ENCODE measurements at regions not wholly inside any gene's neighbourhood (a gene's known extent, or its start where the extent isn't known, plus 50 kb on each side); places are given as distances from the start of the nearest gene placed in this dataset.

DNA sequence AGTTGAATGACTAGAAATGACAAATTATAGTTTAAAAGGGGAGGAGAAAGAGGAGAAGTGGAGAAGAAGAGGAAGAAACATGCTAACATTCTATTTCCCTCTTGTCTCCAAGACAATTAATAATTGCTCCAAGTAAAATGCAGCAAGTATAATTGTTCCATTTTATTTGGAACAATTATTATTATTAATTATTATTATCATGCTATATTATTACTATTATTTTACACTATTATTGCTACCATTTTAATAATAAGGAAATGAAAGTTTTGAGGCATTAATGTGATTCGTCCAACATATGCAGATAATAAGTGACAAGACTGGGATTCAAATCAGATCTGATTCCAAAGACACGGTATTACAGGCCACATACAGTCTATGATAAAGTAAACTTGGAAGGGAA lies 293.6 kb upstream of the ZC3H12C start:
- no peak for DNase-seq (ENCODE audit: low read depth)

DNA sequence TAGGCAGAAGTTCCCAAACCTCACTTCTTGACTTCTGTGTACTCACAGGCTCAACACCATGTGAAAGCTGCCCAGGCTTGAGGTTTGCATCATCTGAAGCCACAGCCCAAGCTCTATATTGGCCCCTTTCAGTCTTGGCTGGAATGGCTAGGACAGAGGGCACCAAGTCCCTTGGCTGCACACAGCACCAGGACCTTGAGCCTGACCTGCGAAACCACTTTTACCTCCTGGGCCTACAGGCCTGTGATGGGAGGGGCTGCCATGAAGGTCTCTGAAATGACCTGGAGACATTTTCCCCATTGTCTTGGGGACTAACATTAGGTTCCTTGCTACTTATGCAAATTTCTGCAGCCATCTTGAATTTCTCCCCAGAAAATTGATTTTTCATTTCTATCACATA lies 288.3 kb upstream of the ZC3H12C start:
- DNase-seq (ENCODE audit: low read depth) = no peak

DNA sequence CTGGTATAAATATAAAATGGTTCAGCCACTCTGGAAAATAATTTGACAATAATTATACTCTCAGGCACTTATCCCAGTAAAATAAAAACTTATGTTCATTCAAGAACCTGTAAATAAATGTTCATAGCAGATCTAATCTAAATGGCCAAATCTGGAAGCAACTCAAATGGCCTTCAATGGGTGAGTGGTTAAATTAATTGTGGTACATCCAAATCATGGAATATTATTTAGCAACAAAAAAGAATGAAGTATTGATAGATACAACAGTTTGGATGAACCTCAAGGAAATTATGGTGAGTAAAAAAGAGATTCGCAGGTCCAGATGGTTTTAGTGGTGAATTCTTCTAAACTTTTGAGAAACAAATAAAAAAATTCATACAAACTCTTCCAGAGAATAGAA lies 287.0 kb upstream of the ZC3H12C start:
- DNase-seq (ENCODE audit: low read depth) = no peak

DNA sequence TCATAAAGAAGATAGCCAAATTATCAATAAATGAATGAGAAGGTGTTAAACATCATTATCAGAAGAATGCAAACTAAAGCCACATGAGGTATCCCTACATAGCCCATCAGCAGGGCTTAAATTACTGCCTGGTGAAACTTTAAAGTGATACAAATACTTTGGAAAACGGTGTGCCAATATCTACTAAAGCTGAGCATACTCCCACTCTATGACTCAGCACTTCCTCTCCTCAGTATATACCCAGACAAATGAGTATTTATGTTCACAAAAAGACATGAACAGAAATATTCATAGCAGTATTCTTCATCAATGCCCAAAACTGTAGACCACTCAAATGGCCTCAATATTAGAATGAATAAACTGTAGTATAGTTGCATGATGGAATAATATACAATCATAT lies 284.6 kb upstream of the ZC3H12C start:
- no peak for DNase-seq (ENCODE audit: low read depth)

DNA sequence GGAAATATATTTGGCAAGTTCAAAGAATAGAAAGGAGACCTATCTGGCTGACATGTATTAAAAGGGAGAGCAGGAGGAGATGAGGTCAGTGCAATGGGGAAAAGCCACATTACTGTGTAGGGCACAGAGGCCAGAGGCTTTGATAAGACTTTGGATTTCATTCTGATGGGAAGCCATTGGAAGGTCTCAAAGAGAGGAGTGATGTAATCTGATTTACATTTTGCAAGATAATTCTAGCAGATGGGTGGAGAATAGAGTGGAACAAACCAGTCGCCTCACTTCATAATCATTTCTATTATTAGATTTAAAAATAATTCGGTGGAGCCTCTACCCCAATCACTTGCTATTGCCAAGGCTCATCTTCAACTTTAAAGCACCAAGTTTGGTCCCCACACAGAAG lies 278.4 kb upstream of the ZC3H12C start:
- DNase-seq (ENCODE audit: low read depth) = no peak

DNA sequence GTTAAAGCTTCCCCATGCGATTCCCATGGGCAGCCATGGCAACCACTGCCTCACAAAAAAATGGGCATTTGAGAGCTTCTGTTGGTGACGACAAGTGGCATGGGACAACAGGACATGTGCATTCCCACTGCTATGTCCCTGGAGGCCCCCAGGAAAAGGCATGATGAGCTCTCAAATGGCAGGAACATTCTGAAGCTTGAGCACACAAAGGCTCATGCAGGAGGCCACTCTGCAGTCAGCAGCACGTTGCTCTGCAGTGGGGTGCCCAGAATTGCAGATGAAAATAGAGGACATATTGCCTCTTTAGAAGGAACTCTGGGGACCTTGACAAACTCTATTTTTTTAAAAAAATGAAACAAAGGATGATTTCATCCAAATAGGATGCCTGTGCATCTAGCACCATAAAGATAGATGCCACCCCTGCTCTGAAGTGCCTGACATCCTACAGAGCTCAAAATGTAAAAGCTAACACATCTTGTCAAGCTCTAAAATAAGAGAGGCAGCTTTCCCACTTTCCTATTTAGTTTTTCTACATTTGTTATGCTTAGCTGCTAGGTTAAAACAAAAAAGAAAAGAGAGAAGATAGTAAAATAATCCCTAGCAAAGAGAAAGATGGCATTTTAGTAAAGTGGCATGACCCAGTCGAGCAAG lies 277.6 kb upstream of the ZC3H12C start:
- DNase-seq (ENCODE audit: low read depth) = no peak

DNA sequence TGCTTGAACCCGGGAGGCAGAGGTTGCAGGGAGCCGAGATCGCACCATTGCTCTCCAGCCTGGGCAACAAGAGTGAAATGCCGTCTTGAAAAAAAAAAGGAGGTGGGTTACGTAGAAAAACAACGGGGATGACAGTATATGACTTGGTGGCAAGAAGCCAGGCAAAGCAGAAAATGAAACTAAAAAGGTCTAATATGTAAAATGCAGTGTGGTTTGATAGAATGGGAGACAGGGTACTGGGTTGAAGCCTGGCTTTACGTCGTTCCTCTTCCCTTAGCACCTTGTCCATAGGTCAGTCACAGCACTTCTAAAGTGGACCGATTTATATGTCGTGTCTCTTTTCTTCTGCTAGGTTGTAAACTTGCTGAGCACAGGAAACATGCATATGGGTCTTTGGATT lies 274.9 kb upstream of the ZC3H12C start:
- DNase-seq (ENCODE audit: low read depth) = no peak

DNA sequence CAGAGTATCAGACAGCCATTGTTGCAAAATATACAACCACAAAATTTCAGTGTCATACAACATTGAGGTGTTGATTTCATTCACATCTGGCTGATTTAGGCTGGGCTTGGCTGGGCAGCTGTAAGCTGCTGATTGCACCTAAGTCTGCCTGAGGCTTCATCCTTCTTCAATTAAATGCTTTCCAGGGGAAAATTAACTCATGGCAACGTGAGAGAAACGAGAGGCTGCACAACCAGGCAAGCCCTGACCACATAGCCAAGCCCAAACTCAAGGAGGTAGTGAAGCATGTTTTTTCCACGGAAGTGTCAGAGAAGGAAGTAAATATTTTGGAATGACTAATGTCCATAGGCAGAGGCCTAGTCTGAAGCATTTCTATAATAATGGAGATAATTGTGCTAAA lies 273.8 kb upstream of the ZC3H12C start:
- no peak for DNase-seq (ENCODE audit: low read depth)

DNA sequence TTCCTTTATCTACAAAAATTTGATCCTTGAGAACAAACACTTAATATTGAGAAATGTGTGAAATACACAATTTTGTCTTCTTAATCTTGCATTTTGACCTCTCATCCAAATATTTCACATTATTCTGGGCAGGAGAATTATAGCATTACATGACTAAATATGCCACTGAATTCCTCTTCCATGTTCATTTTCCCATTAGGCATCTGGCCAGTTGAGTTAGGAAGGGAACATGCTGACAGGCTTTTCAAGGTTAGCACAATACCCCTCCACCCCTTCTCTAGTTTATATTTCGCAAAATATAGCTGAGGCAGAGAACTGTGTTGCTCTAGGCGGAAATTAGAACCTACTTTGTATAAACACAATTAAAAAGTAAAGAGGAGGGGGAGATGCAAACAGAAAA lies 271.7 kb upstream of the ZC3H12C start:
- DNase-seq (ENCODE audit: low read depth) = no peak

DNA sequence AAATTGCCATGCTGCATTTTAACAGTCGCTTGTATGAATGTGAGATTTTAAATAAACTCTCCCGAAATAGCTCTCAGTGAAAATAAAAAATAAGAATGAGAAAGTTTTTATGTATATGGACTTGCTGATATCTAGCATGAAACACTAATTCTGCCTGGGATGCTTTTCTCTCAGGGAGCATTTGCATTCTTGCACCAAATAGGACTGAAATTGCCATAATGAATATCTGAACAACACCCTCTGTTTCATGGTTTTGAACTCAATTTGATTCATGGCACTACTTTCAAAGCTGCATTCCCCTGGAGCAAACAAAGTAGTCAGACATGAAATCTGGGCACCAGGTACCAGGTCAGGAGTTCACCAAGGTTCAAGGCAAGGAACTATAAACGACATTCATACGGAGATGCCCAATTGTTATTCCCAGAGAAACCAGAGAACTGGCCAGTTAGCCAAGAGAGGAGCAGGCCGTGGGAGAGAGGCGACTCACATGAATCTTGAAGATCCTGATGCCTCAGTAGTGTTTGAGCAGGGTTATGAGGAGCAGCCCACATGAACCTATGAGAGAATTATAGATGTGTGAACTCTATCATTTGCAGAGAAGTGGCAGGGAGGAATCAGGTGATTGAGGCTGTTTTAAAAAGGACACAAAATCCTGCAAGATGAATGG lies 270.6 kb upstream of the ZC3H12C start:
- DNase-seq (ENCODE audit: low read depth) = no peak

DNA sequence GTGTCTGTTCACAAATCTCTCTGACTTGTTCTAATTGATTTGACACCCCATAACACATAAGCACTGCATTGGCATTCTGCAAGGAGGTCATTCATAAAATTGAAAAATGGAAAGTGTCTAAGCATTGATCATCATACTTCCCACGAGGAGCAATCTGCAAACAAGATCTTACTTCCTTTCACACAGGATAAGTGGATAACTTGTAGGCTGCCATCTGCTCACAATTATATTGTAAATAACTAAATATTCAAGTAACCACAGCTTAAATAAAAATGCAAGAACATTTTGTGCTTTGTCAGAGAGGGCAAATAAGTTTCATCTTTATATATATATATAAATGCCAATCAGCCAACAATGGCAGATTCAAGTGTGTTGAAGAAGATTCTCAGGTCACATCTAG lies 264.8 kb upstream of the ZC3H12C start:
- DNase-seq (ENCODE audit: low read depth) = no peak

DNA sequence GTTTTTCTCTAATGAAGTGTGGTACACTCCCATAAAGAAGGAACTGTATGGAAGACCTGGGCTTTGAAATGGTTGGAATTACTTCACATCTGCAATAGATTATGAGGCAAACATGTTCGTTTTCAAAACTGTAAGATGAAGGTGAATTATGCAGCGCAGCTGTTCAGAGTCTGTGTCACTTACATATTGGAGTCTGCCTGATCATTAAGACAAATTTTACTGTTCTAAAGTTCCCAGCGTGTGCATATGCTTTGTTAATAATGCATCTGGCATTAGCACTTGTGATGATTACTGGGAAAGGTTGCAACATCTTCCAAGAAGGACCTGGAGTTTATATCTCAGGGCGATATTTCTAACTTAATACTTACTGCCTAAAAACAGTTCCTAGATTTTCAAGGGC lies 255.2 kb upstream of the ZC3H12C start:
- DNase-seq (ENCODE audit: low read depth) = no peak

DNA sequence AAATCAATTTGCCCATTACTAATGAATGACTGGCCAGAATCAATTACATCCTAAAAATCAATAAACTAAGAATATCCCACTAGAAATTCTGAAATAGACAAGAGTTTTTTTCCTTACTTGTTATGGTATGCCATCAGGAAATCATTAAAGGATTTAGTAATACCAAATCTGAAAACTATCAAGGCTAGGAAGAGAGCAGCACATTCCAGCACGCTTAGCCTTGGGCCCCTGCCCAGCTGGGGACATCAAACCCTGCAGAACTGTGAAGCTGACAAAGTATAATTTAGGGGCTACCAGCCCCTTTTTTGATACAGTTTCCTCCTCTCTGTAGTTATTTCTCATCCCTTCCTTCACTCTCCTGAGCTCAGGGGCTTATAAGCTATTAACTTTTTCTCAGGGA lies 247.8 kb upstream of the ZC3H12C start:
- DNase-seq (ENCODE audit: low read depth) = no peak

DNA sequence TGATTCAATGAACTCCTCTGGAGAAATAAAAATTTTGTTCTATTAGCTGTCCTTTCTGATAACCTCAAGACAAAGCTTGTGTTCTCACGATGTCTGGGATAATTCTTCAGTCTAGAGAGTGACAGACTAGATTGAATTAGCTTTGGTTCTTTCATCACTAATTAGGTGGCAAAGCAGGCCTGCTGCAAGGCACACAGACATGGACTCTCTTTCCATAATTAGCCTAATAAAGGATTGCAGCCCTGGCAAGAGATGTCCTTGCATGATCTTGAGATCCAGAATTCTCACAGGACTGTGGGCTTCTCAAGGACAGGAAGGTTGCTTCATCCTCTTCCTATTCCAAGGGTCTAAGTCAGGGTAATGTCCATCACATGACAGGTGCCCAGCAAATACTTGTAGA lies 245.6 kb upstream of the ZC3H12C start:
- no peak for DNase-seq (ENCODE audit: low read depth)

DNA sequence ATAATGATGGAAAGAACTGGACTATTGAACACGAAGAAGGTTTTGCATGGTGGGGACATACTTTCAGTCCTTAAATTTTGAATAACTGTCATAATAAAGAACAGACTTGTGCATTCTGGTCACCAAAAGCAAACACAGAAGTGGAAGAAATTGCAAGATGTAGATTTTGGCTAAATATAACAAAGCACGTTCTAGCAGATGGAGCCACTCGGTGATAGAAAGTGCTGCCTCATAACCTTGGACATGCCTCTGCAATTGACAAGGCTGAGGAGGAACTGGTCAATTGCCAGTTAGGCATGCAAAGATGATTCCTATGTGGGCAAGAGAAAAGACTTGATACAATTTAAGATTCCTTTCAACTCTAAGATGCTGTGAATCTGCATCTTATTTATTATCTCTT lies 244.1 kb upstream of the ZC3H12C start:
- no peak for DNase-seq (ENCODE audit: low read depth)

DNA sequence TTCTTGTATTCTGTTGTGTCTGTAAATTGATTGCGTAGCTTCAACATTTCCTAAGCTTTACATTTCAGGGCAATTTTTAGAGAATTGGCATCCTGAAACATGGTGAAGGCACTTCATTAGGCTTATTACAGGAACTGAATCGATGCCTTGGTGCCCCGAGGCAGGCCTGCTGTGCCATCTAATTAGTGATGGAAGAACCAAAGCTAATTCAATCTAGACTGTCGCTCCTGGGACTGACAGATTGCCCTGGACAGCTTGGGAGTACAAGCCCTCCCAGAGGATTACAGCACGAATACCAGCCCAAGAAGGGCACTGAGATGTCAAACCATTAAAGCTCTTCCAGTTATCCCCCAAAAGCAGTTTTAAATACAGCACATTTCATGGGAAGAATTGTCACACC lies 243.2 kb upstream of the ZC3H12C start:
- DNase-seq (ENCODE audit: low read depth) = no peak

DNA sequence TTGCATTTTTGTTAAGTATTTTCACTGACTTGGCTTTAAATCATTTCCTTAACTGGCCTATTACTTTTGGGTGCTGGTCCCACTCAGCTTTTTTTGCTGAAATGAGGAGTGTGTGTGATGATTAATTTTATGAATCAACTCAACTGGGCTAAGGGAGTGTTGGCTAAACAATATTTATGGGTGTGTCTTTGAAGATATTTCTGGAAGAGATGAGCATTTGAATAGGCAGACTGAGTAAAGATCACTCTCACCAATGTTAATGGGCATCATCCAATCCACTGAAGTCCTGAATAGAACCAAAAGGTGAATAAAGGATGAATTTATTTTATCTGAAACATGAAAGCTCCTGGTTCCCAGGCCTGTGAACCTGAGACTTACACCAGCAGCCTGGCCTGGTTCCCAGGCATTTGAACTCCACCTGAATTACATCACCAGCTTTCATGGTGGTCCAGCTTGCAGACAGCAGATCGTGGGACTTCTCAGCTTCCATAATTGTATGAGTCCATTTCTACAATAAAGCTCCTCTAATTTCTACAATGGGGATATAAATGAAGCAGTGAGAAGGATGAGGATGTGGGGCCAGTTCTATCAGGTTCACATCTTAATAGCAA lies 241.3 kb upstream of the ZC3H12C start:
- DNase-seq (ENCODE audit: low read depth) = no peak

DNA sequence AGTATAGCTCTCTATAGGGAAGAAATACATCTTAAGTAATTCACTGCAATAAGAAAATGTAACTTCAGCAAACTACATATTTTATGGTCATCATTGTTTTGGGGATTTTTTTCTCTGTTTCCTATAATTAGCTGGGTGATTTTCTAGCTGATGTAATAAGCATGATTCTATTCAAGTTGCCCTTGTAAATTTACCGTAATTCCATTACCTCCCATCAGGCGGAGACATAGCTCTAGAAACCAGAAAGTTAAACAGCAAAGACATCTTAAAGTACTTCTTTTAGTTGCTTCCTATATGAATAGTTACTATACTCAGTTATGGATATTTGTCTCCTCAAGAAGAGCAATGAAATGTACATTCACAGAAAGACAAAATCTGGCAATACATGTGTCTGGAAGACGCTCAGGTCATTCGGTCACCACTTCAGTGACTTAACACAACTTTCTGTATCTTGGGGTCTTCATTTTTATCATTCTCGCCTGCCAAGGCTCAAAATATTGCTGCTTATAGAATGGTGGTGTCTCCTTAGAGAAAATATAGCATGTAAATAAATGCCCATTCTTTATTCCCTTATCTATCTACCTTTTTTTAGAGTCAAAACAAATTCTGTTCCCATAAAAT lies 239.9 kb upstream of the ZC3H12C start:
- DNase-seq (ENCODE audit: low read depth) = no peak

DNA sequence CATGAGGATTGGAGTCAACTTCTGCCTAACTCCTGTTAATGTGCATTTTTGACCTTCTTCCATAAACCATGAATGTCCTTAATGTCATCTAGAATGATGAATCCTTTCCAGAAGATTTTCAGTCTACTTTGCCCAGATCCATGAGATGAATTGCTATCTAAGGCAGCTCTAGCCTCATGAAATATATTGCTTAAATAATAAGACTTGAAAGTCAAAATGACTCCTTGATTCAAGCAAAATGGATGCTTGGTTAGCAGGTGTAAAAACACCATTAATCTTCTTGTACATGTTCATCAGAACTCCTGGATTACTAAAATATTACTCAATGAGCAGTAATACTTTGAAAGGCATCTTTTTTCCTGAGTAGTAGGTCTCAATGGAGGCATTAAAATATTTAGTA lies 238.5 kb upstream of the ZC3H12C start:
- no peak for DNase-seq (ENCODE audit: low read depth)

DNA sequence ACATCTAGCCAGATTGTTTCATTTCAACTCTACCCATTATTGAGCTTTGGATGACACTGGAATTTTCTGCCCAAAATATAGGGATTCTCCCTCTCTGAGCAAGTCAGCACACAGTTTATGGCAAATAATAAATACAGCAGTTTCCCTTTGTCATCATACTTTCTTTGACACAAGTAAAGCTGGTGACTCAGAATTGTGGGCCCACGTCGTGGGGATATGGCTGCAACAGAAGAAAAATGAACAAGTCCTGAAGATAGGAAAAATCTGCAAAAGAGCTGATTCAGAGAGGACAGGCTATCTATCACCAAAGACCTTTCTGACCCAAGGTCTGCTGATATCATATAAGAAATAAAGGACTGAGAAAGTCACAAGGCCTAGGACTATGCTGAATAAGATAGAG lies 236.3 kb upstream of the ZC3H12C start:
- no peak for DNase-seq (ENCODE audit: low read depth)

DNA sequence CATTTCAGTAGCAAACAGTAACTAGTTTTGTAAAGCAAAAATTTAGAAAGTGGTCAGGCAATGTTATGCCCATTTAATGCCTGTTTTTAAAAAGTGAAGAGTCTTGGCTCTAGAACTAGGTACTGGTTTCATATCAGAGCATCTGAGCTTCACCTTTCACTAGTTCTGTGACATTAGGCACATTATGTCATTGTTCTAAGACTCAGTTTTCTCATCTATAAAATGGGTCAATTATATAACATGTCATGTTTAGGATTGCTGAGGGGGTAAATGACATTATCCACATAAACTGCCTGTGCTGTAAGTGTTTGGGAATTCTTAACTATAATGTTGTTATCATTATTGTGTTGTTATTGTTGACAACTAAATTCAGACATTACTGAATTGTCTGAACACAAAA lies 235.6 kb upstream of the ZC3H12C start:
- DNase-seq (ENCODE audit: low read depth) = no peak

DNA sequence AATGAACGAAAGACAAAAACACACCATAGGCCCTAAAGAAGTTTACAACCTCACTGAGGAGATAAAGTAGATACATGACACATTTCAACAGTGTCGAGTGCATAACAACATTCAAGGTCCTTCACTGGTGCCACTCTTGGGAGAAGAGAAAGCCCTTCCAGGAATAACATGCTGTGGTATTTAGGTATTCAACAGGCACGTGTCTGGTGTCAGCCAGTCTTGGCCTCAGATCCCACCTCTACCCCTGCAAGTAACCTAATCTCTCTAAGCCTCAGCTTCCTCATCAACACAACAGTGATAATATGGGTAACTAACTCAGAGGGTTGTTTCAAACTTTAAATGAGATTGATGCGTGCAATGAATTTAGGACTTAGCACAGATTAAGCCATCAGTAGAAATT lies 235.0 kb upstream of the ZC3H12C start:
- DNase-seq (ENCODE audit: low read depth) = no peak

DNA sequence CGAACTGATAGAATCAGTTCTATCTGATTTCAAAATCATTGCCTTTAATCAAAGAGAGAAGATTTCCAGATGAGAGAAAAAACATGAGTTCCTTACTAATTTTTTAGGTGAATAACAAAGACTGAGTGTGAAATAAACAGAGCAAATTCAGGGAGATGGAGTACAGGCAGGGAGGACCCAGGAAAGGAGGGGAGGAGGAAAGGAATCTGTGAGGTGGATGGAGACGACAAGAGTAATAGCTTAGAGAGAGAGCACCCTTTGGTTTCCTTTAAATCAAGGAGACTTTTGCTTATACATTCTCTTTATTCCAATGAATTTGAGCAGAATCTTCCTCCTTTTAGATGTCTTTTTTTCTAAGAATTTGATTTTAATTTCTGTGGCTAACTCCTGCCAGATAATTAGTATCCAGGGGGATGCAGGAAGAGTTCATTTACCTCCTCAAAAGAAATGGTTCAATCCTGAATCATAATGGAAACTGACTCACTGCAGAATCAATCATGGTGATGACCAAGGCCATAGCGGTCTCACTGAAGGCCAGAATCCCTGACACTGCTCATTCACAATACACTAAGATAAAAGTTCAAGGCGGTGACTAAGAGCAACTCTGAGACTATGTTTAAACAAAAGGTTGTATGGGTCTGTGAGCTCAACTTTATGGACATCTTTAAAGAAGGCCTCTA lies 234.0 kb upstream of the ZC3H12C start:
- DNase-seq (ENCODE audit: low read depth) = no peak

Measured in T follicular helper cell (primary cell).